Heart left ventricle (tissue), 13 donors: ENCODE measurements at regions not wholly inside any gene's neighbourhood (a gene's known extent, or its start where the extent isn't known, plus 50 kb on each side); places are given as distances from the start of the nearest gene placed in this dataset.

ENCODE experiments used
- CTCF ChIP-seq, 12 donors: fragments of 200-600 bp; sonication (generic) in 4 of 12; IDR thresholded peaks; one replicate each; pipeline versions ENCODE4 v1.5.0 to v1.8.0; 2018 to 2022; ENCODE audit warnings: antibody characterized with exemption in 12 of 12, mild to moderate bottlenecking in 5 of 12
- POLR2A ChIP-seq, 2 donors: fragments of 450-650 bp; IDR thresholded peaks; one replicate each; pipeline ENCODE4 v1.6.1; 2017; ENCODE audit warnings: antibody characterized with exemption in 2 of 2, mild to moderate bottlenecking in 2 of 2, moderate library complexity in 2 of 2
- donor health status: ischemic (EF 13 %, LVEDD 7.1; RV severe dilation, severe dysfunction).
- donor health status: DM: no; HTN: yes; CAD: no.
- donor health status: DM: no; HTN: no; CAD: no.
- donor health status: ischemic (EF 25% LVEDD 6.9; RV normal size, moderate dysfunction).
- donor health status: ischemic (EF 25% LVEDD 5.7; RV mildly dilated, moderate dysfunction).
- donor health status: ischemic (EF 35%, LVEDD 5.7; RV mildly dilated, moderate dysfunction).
- donor health status: nonischemic (EF 11% LVEDD 7.7; RV severe dilation, severe dysfunction).
- donor health status: DM: yes; HTN: yes; CAD: no.
- donor health status: PGD.
- donor health status: ischemic (EF 29% LVEDD 5.4; RV normal size, mild dysfunction).
- donor health status: nonischemic (EF 23%, LVEDD 6.1; RV moderate dilation, normal function).

GRCh38 chr2:38212312-38212711 lies 136.4 kb upstream of the CYP1B1 start:
- TF ChIP-seq CTCF (IDR thresholded peaks at IDR 0.05) (no peak), POLR2A (IDR thresholded peaks at IDR 0.05) (no peak)
